HUES64 (cell line): ENCODE measurements at regions not wholly inside any gene's neighbourhood (a gene's known extent, or its start where the extent isn't known, plus 50 kb on each side); places are given as distances from the start of the nearest gene placed in this dataset.
"Not testable (repeated sequence)": the region's sequence is repeated elsewhere in the genome, so short reads cannot be mapped to it uniquely, and the experiment has no call there.

ENCODE experiments used
- H3K27ac ChIP-seq: 2 replicates; pipeline ENCODE4 v1.7.0; 2013; ENCODE audit warnings: low read depth, low read length, inconsistent platforms
- H3K27me3 ChIP-seq: 2 replicates; pipeline ENCODE4 v1.6.1; 2013; ENCODE audit warnings: mild to moderate bottlenecking, low read length; ENCODE audit not compliant: insufficient read depth
- H3K36me3 ChIP-seq: 2 replicates; pipeline ENCODE4 v1.6.1; 2013; ENCODE audit warnings: mild to moderate bottlenecking, low read length; ENCODE audit not compliant: insufficient read depth
- H3K4me1 ChIP-seq: 2 replicates; pipeline ENCODE4 v1.6.1; 2013; ENCODE audit warnings: mild to moderate bottlenecking, low read length, moderate library complexity; ENCODE audit not compliant: insufficient read depth
- H3K4me3 ChIP-seq: 2 replicates; pipeline ENCODE4 v1.5.1; 2013; ENCODE audit warnings: mild to moderate bottlenecking, low read length, moderate library complexity
- H3K9ac ChIP-seq: 2 replicates; pipeline ENCODE4 v1.6.1; 2013; ENCODE audit warnings: mild to moderate bottlenecking, low read depth, low read length
- H3K9me3 ChIP-seq: 2 replicates; pipeline ENCODE4 v1.6.1; 2013; ENCODE audit warnings: low read depth, low read length; ENCODE audit not compliant: insufficient read depth
- WGBS: fragments of 150-250, 120-280 bp; methylation state at CpG from one replicate; pipeline ENCODE4 v1.1.7; 2013; ENCODE audit warnings: missing lambda C conversion rate; 5-methylcytosine and 5-hydroxymethylcytosine counted together

DNA sequence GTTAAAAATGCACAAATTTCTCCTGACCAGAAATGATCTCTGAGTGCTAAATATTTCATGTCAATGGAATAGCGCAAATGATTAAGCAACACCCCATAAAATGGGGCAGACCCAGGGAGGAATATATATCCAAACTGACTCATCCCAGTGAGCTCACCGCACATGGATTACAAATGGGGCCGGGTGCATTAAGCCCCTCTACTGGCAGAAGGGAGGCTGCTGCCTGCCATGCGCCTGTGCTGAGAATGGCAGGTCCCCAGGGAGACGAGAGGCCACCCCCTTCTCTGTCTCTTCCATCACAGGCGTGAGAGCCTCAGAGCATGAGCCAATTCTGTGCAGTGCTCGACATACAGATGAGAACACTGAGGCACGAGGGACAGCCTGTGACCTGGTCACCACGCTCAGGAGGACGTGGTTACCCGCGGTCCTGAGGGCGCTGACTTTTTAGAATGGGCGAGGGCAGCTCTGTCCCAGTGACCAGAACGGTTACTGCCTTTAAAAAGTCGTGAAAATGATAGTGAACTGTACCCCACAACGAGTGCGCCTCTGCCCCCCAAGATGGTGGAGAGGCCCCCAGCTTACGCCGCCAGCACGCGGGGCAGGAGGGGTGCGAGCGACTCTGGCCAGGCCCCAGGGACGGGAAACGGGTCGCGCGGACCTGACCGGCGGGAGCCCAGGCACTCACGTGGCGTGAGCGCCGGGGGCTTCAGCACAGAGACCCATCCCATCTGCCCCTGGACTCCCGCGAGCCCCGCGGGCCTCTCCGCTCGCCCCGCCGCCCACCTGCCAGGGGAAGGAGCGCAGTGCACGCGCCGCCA lies 130.2 kb upstream of the ALDH3B2 start:
- H3K4me1 ChIP-seq, H3K36me3 ChIP-seq, H3K27me3 ChIP-seq, H3K9me3 ChIP-seq: not testable (repeated sequence)
- Histone ChIP-seq H3K27ac (peak overlapping the region; percentile 27; the same call in 1 of the 2 replicates), H3K9ac (peak overlapping the region; percentile 74), H3K4me3 (peak overlapping the region; percentile 71)
- WGBS = 1% methylated on average over 42 of the region's 47 CpGs

DNA sequence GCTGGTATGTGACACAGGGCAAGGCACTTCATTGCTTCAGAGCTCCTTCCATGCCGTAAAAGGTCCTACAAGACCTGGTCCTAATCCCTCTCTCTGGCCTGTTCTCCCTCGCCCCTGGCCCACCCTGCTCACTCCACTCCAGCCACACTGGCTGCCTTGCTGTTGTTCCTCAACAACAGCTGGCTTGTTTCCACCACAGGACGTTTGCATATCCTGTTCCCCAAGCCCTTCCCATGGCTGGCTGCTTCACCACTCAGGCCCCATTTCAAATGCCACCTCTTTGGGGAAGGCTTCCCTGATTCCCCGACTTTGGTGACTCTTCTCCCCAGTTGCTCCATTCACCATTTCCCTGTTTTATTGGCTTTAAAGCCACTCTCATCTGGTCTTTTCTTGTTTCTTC lies 129.1 kb upstream of the ALDH3B2 start:
- not testable (repeated sequence) for H3K27me3 ChIP-seq, H3K36me3 ChIP-seq, H3K27ac ChIP-seq, H3K9ac ChIP-seq, H3K4me1 ChIP-seq, H3K4me3 ChIP-seq, H3K9me3 ChIP-seq
- WGBS = 85% methylated on average over 4 of the region's 4 CpGs

- 83% methylated on average over 7 of the region's 7 CpGs for WGBS
- H3K27ac ChIP-seq = not testable (repeated sequence)
Observed at GRCh38 chr11:67803055-67803454, 128.6 kb upstream of the ALDH3B2 start.

DNA sequence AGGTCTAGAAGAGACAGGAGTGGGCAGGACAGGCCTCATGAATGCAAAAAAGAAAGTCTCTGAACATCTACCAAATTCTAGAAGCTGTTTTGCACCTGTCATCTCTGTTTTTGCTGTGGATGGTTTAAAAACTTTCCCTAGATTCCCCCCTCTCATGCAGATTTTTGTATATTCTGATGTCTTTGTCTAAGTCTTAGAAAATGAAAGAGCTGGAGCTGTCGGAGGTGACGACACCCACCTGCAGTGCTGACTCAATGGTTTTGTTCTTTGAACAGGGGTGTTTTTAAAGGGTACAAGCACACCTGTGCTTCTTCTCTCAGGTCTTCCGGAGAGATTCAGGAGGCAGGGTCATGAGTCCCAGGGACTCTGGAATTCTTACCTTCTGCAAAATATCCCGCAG lies 128.2 kb upstream of the ALDH3B2 start:
- 74% methylated on average over 3 of the region's 4 CpGs for WGBS
- not testable (repeated sequence) for H3K27me3 ChIP-seq, H3K4me1 ChIP-seq, H3K9me3 ChIP-seq, H3K4me3 ChIP-seq, H3K36me3 ChIP-seq, H3K9ac ChIP-seq, H3K27ac ChIP-seq

More at GRCh38 chr11:67803055-67803454, 128.6 kb upstream of the ALDH3B2 start:
- H3K4me3 ChIP-seq, H3K9ac ChIP-seq, H3K9me3 ChIP-seq, H3K36me3 ChIP-seq, H3K27me3 ChIP-seq, H3K4me1 ChIP-seq: not testable (repeated sequence)

DNA sequence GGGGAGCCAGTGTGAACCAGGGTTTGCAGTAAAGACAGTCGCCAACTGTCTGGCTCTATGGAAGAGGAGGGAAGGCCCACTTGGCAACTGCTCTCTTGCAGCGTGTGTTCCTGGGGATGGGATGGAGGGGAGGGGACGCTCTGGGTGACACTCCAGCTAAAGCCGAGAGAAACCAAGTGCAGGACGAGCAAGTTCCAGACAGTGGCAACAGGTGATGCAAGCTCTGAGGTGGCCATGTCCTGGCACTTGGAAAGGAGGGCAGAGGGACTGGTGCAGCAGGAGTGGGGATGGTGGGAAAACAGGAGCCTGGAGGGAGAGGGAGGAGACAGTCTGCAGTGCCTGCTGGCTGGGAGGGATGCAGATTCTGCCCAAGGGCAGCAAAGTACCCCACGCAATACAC lies 127.0 kb upstream of the ALDH3B2 start:
- 92% methylated on average over 6 of the region's 6 CpGs for WGBS
- not testable (repeated sequence) for H3K27me3 ChIP-seq, H3K4me3 ChIP-seq, H3K9ac ChIP-seq, H3K9me3 ChIP-seq, H3K4me1 ChIP-seq, H3K27ac ChIP-seq, H3K36me3 ChIP-seq

DNA sequence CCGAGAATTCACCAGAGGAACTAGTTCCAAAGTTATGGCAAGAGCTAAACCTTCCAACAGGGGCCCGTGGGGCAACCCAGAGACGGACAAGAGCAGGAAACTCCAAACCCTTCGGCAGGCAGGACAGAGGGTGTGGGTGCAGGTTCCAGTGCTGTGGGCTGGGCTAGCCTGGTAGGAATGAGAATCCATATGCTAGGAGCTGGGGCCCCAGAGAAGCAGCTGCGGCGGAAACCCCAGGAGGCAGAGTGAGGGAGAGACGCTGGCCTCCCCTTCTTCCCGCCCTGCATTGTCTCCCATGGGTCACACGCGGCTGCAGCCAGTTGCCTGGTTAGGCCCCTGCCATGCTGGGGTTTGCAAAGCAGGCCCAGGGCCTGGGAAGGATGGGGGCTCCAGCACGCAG lies 126.2 kb upstream of the ALDH3B2 start:
- H3K36me3 ChIP-seq, H3K27me3 ChIP-seq, H3K4me1 ChIP-seq, H3K9ac ChIP-seq, H3K9me3 ChIP-seq, H3K27ac ChIP-seq, H3K4me3 ChIP-seq: not testable (repeated sequence)
- 87% methylated on average over 11 of the region's 11 CpGs for WGBS

DNA sequence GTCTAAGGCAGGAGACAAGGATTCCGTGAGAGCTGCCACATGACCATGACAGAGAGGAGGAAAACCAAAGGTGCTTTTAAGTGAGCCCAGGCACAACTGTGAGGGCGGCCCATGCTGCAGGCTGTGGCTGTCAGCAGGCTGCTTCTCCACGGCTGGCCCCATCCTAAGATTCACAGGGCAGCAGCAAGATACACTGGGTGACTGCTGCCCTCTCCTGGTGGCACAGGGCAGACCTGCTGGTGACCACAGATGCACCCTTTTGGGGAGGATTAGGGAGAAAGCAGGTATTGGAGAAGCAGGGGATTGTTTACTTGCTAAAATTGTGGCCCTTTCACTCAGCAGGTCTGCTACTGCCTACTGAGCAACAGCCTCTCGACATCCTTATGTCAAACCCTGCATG lies 125.4 kb upstream of the ALDH3B2 start:
- 40% methylated on average over 3 of the region's 4 CpGs for WGBS
- H3K36me3 ChIP-seq, H3K27me3 ChIP-seq, H3K4me1 ChIP-seq, H3K9ac ChIP-seq, H3K4me3 ChIP-seq, H3K9me3 ChIP-seq, H3K27ac ChIP-seq: not testable (repeated sequence)

DNA sequence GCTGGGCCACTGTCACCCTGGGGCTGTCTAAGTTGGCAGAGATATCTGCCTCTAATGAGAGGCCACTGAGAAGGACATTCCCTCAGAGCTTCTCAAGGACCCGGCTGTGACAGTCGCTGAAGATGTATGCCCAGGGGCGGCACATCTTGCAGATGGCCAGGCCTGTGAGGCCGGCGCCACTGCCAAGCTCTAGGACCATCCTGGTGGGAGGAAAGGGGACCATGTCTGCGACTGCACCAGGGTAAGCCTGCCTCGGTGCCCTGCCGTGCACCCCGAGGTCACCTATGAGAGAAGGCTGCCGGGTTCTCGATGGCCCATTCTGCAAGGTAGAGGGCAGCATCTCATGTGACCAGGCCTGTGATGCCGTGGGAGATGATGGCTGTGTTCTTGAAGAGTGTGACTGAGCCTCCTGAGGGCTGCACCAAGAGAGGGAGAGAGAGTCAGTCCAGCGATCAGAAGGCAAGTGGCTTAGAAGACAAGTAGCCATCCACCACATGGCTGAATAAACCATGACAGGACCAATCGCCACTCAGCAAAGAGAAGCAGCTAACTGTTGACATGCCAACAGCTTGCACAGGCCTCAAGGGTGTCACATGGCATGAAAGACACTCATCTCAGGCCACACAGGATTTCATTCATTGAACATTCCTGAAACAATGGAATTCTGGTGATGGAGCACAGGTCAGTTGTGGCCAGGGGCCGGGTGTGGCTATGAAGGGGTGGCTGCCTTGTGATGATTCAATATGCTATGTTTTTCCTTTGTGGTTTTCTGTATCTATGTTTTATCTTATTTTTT lies 123.5 kb upstream of the ALDH3B2 start:
- not testable (repeated sequence) for H3K27ac ChIP-seq, H3K4me1 ChIP-seq, H3K4me3 ChIP-seq, H3K36me3 ChIP-seq, H3K9ac ChIP-seq, H3K27me3 ChIP-seq, H3K9me3 ChIP-seq
- WGBS = 93% methylated on average over 14 of the region's 15 CpGs

GRCh38 chr11:67795746-67796145 lies 121.3 kb upstream of the ALDH3B2 start:
- Histone ChIP-seq H3K4me1 (0 out of 2 replicates have a peak, but pooled peaks cover 3% of the 10 kb centered on the region), H3K36me3 (no peaks in the 10 kb centered on the region), H3K9me3 (no peaks in the 10 kb centered on the region), H3K27ac (no peak overlapping the region), H3K4me3 (no peak overlapping the region), H3K27me3 (no peaks in the 10 kb centered on the region), H3K9ac (no peak overlapping the region)
- 93% methylated on average over 12 of the region's 12 CpGs for WGBS

GRCh38 chr11:67793750-67794149 lies 119.3 kb upstream of the ALDH3B2 start:
- not testable (repeated sequence) for H3K9ac ChIP-seq, H3K4me1 ChIP-seq, H3K4me3 ChIP-seq, H3K27me3 ChIP-seq, H3K27ac ChIP-seq, H3K36me3 ChIP-seq, H3K9me3 ChIP-seq
- 67% methylated on average over 3 of the region's 8 CpGs for WGBS

DNA sequence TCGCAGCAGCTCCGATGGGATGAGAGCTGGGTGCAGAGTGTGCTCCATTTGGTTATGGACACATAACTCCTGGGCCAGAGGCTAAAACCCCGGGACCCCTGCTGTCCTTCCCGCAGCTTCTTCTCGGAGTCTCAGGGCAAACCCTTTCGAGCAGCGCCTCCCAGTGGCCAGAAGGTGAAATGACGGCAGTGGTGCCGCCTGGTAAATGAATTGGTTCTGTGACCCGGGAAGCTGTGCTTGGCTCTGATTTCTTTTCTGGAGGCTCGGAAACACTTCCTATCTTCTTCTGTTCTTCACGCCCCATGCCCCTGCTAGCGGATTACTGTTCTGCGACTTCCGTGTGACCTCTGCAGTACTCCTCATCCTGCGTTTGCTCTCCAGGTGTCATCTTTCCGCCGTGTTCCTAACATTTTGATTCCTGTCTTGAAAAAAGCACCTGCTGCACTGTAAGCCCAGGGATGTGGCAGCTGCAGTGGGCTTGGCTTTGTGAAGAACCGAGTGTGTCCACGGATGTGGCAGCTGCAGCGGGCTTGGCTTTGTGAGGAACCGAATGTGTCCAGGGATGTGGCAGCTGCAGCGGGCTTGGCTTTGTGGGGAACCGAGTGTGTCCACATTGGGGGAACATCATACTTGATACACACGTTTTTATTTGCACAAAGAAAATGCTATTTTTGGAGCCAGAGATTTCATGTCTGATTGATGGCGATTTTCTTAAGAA lies 118.0 kb upstream of the ALDH3B2 start:
- H3K27ac ChIP-seq, H3K36me3 ChIP-seq, H3K4me3 ChIP-seq, H3K9me3 ChIP-seq, H3K9ac ChIP-seq, H3K4me1 ChIP-seq, H3K27me3 ChIP-seq: not testable (repeated sequence)
- WGBS = 28% methylated on average over 26 of the region's 26 CpGs
